Activated CD8-positive, alpha-beta memory T cell treated with anti-CD3 and anti-CD28 coated beads, Interleukin-2, amount 50 U/mL, for 4 hours (primary cell): ENCODE measurements at regions not wholly inside any gene's neighbourhood (a gene's known extent, or its start where the extent isn't known, plus 50 kb on each side); places are given as distances from the start of the nearest gene placed in this dataset.
"Not testable (repeated sequence)": the region's sequence is repeated elsewhere in the genome, so short reads cannot be mapped to it uniquely, and the experiment has no call there.

ENCODE experiments used
- DNase-seq: peaks from one replicate; pipeline ENCODE4 v3.0.0-alpha.2; 2020

- no peak for DNase-seq
Measured at GRCh38 chrX:77167993-77168392, 279.2 kb upstream of the FGF16 start.

DNA sequence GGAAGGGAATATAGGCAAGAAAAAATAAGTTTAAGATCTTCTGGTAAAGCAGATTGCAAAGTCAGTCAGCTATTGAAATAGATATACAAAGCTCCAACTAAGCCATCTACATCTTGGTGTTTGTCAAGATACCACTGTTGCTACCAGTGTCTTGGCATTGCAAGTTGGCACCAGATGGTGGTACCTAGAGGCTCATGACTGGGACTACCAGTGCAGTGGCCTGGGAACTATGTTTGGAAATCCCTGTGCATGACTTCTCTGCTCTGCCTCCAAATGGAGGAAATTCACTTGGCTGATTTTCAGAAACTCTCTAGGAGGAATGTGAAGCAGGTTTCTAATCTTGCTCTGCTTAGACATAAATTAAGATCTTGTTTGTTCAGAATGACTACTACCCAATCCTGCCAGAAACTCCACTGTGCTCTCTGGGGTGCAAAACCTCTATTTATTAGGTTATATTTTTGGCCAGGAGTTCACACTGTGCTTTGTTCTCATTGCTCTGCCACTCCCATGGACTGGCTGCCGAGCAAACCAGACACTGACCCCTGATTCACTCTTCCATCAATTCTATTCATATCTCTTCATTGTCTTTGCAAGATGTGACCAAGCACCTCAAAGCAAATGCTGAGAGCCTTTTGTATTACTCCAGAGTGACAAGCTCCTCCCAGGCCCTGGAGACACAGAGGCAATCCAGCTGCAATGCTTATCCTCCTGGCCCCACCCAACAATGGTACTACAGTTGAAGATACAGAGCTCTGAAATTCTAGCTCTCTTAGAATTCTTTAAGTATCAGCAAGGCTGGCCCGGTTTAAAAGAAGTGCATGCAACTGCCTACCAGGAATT, 272.3 kb upstream of the FGF16 start:
- no peak for DNase-seq

GRCh38 chrX:77200663-77201062, 246.5 kb upstream of the FGF16 start:
- DNase-seq: no peak

- DNase-seq: no peak
Measured at GRCh38 chrX:77223046-77223445, 224.1 kb upstream of the FGF16 start.

GRCh38 chrX:77264490-77264889, 182.7 kb upstream of the FGF16 start:
- no peak for DNase-seq

DNA sequence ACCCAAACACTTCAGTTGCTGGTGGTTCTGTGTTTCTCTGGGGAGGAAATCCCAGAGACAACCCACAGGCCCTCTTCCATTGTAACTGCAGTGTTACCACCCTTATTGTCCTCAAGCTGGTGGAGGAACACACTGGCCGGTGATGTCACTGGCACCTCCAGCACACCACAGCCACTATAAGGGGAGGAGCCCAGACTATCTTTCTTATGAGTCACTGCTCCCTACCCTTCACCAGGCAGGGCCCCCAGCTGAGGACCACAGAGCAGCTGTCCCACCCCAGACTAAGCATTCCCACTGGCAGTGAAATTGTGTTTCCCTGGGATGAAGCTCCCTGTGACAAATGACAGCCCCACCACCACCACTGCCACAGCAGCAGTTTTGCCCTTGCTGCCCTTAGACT, 171.8 kb upstream of the FGF16 start:
- DNase-seq: no peak

- no peak for DNase-seq
Measured at GRCh38 chrX:77276742-77277141, 170.4 kb upstream of the FGF16 start.

DNA sequence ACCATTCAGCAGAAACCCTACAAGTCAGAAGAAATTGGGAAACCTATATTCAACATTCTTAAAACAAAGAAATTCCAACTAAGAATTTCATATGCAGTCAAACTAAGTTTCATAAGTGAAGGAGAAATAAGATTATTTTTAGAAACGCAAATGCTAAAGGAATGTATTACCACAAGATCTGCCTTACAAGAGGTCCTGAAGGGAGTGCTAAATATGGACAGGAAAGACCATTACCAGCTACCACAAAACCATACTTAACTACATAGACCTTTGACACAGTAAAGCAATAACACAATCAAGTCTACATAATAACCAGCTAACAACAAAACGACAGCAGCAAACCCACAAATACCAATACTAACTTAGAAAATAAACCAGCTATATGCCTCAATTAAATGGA, 169.3 kb upstream of the FGF16 start:
- DNase-seq: no peak

DNA sequence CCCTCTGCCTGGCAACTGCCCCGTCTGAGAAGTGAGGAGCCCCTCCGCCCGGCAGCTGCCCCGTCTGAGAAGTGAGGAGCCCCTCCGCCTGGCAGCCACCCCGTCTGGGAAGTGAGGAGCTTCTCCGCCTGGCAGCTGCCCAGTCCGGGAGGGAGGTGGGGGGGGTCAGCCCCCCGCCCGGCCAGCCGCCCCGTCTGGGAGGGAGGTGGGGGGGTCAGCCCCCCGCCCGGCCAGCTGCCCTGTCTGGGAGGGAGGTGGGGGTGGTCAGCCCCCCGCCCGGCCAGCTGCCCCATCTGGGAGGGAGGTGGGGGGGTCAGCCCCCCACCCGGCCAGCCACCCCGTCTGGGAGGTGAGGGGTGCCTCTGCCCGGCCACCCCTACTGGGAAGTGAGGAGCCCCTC, 167.8 kb upstream of the FGF16 start:
- DNase-seq: not testable (repeated sequence)

GRCh38 chrX:77293331-77293995, 153.7 kb upstream of the FGF16 start:
- DNase-seq: no peak

DNA sequence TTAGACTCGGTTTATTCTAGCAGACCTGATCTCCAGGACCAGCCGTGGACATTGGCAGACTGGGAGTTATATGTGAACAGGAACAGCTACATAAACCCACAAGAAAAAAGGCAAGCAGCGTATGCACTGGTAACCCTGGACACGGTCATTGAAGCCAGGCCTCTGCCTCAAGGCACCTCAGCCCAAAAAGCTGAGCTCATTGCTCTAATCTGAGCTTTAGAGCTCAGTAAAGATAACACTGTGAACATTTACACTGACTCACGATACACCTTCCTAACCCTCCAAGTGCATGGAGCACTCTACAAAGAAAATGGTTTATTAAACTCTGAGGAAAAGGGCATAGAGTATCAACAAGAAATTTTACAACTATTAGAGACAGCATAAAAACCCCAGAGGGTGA, 148.9 kb upstream of the FGF16 start:
- DNase-seq: no peak

DNA sequence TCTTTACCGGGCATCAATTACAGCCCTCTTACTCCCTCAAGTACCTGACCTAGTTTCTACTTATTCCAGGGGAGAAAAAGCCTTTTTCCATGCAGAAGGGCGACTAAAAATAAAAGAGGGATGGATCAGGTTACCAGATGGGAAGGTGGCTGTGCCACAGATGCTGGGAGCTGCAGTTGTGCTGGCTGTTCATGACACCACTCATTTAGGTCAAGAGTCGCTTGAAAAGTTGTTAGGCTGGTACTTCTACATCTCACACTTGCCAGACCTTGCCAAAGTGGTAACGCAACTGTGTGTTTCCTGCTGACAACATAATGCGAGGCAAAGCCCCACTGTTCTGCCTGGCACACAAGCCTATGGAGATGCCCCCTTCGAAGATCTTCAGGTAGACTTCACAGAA, 148.4 kb upstream of the FGF16 start:
- no peak for DNase-seq

GRCh38 chrX:77299549-77299948, 147.6 kb upstream of the FGF16 start:
- no peak for DNase-seq

DNA sequence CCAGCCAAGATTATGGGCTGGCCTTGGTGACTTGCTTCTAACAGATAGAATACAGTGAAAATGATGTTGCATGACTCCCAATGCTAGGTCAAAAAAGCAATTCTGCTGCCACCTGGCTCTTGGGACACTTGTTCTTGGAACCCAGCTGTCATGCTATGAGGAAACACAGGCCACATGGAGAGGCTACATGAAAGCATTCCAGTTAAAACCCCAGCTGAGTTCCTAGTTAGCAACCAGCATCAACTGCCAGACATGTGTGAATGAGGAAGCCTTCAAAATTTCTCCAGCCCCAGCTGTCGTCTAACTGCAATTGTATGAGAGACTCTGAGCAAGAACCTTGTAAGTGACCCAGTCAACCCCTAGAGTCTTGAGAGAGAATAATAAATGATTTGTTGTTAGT, 105.2 kb upstream of the FGF16 start:
- no peak for DNase-seq

GRCh38 chrX:77346859-77347258, 100.3 kb upstream of the FGF16 start:
- DNase-seq: no peak

- no peak for DNase-seq
Measured at GRCh38 chrX:77347572-77347971, 99.6 kb upstream of the FGF16 start.

GRCh38 chrX:77389891-77390290, 57.3 kb upstream of the FGF16 start:
- DNase-seq: no peak

DNA sequence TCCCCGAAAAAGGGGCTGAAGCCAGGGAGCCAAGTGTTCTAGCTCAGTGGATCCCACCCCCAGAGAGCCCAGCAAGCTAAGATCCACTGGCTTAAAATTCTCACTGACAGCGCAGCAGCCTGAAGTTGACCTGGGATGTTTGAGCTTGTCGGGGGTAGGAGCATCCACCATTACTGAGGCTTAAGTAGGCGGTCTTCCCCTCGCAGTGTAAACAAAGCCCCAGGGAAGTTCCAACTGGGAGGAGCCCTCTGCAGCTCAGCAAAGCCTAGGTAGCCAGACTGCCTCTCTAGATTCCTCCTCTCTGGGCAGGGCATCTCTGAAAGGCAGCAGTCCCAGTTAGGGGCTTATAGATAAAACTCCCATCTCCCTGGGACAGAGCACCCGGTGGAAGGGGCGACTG, 56.8 kb upstream of the FGF16 start:
- not testable (repeated sequence) for DNase-seq

- no peak for DNase-seq
Measured at GRCh38 chrX:77396781-77397180, 50.4 kb upstream of the FGF16 start.
